WTC11 (cell line): ENCODE measurements at regions not wholly inside any gene's neighbourhood (a gene's known extent, or its start where the extent isn't known, plus 50 kb on each side); places are given as distances from the start of the nearest gene placed in this dataset.

Experiments
- ARID4B ChIP-seq: sonication (generic); formaldehyde crosslinking; IDR thresholded peaks from 2 replicates; pipeline ENCODE4 v1.8.0; 2023; ENCODE audit warnings: missing genetic modification reagents, mild to moderate bottlenecking, borderline replicate concordance
- ATF3 ChIP-seq: sonication (generic); formaldehyde crosslinking; conservative IDR thresholded peaks from 2 replicates; pipeline ENCODE4 v1.8.1; 2022; ENCODE audit warnings: mild to moderate bottlenecking, missing genetic modification reagents
- ATF6 ChIP-seq: sonication (generic); formaldehyde crosslinking; IDR thresholded peaks from 2 replicates; pipeline ENCODE4 v1.8.1; 2023; ENCODE audit warnings: mild to moderate bottlenecking, missing genetic modification reagents
- CREM ChIP-seq: sonication (generic); formaldehyde crosslinking; IDR thresholded peaks from 2 replicates; pipeline ENCODE4 v1.8.1; 2022; ENCODE audit warnings: mild to moderate bottlenecking, missing genetic modification reagents, moderate library complexity
- CTCF ChIP-seq: fragments of 200-600 bp; IDR thresholded peaks from 2 replicates; pipeline ENCODE4 v1.8.0; 2022; ENCODE audit warnings: antibody characterized with exemption
- FOXP4 ChIP-seq: sonication (generic); formaldehyde crosslinking; IDR thresholded peaks from 2 replicates; pipeline ENCODE4 v1.8.0; 2022; ENCODE audit warnings: mild to moderate bottlenecking, missing genetic modification reagents
- MAX ChIP-seq: sonication (generic); formaldehyde crosslinking; IDR thresholded peaks from 2 replicates; pipeline ENCODE4 v1.8.0; 2022; ENCODE audit warnings: mild to moderate bottlenecking, missing genetic modification reagents
- NFE2L1 ChIP-seq: sonication (generic); formaldehyde crosslinking; IDR thresholded peaks from 2 replicates; pipeline ENCODE4 v1.8.1; 2023; ENCODE audit warnings: missing genetic modification reagents
- NR1H2 ChIP-seq: sonication (generic); formaldehyde crosslinking; IDR thresholded peaks from 2 replicates; pipeline ENCODE4 v1.9.0; 2021; ENCODE audit warnings: mild to moderate bottlenecking, moderate library complexity, missing genetic modification reagents
- PREB ChIP-seq: sonication (generic); formaldehyde crosslinking; IDR thresholded peaks from 2 replicates; pipeline ENCODE4 v1.8.1; 2022; ENCODE audit warnings: mild to moderate bottlenecking, missing genetic modification reagents, moderate library complexity, borderline replicate concordance
- RELA ChIP-seq: sonication (generic); formaldehyde crosslinking; IDR thresholded peaks from 2 replicates; pipeline ENCODE4 v1.8.1; 2022; ENCODE audit warnings: missing genetic modification reagents, mild to moderate bottlenecking, borderline replicate concordance
- ZNF423 ChIP-seq: fragments of 250-450 bp; sonication (Bioruptor Pico); IDR thresholded peaks from 2 replicates; pipeline ENCODE4 v2.1.2; 2022; ENCODE audit warnings: mild to moderate bottlenecking, moderate library complexity

GRCh38 chr6:22045261-22045912 lies 251.4 kb downstream of the PRL start:
- TF ChIP-seq CTCF: no peak
- no peak for TF ChIP-seq NFE2L1 (CRISPR knock-in tag)
- TF ChIP-seq FOXP4: no peak
- TF ChIP-seq PREB: no peak
- no peak for TF ChIP-seq ATF6 (CRISPR knock-in tag)
- no peak for TF ChIP-seq NR1H2 (CRISPR knock-in tag)
- no peak for TF ChIP-seq RELA (CRISPR knock-in tag)
- no peak for TF ChIP-seq ZNF423 (CRISPR knock-in tag)
- TF ChIP-seq MAX: no peak
- TF ChIP-seq CREM (CRISPR knock-in tag): no peak
- TF ChIP-seq ARID4B (CRISPR knock-in tag): no peak
- no peak for TF ChIP-seq ATF3 (CRISPR knock-in tag)
